GM23338 (cell line): ENCODE measurements at regions not wholly inside any gene's neighbourhood (a gene's known extent, or its start where the extent isn't known, plus 50 kb on each side); places are given as distances from the start of the nearest gene placed in this dataset.

Experiments
- CTCF ChIP-seq, 2 experiments: fragments of 200-600 bp in 1 of 2; sonication (generic) in 1 of 2; conservative IDR thresholded peaks; 2 replicates each; pipeline versions ENCODE4 v1.5.1 to v1.6.1; 2016 to 2017; ENCODE audit warnings: antibody characterized with exemption in 2 of 2, low read depth in 2 of 2, mild to moderate bottlenecking in 2 of 2, moderate library complexity in 1 of 2
- EZH2 ChIP-seq: fragments of 200-600 bp; sonication (generic); IDR thresholded peaks from one replicate; pipeline ENCODE4 v1.8.0; 2017; ENCODE audit warnings: antibody characterized with exemption, mild to moderate bottlenecking, low read depth; ENCODE audit not compliant: unreplicated experiment
- TF ChIP-seq, protein P1 (sequence below): IDR thresholded peaks from one replicate; pipeline ENCODE4 v1.6.1; 2018; ENCODE audit warnings: antibody characterized with exemption; ENCODE audit not compliant: unreplicated experiment

DNA sequence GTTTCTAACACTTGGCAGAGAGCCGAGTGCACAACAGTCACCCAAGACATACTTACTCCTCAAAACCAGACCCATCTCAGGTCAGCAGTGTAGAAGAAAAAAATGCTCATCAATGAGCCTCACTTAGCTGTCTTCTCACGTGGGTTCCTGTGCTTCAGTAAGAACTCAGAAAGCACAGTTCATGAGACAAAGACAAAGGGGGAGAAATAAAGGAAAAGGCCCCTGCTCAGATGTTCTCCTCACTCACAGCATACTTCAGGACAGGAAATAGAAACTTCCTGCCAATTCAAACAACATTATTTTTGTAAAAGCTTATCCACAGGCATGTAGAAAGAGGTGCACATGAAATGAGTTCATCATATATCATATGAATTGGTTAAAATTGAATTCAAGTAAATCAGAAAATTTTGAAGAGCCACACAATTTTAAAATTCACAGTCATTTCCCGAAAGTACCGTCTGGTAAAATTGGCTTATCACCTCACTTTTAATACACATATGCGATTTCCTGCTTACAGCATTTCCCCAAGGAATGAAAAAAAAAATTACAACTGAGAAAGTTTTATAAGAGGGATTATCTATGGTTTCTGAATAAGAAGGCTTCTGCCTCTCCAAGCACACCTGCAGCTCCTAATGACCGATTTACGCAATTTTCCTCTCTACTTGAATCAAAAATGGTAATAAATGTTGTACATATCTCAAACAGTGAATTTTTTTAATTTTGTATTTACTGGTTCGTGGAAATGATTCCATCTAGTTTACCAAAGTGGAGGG, 328.3 kb downstream of the TMEM167A start:
- TF ChIP-seq CTCF (conservative IDR thresholded peaks at IDR 0.05; ENCODE audit: low read depth in 2 of 2) (no peak), EZH2 (no peak)
- TF ChIP-seq, protein P1, sequence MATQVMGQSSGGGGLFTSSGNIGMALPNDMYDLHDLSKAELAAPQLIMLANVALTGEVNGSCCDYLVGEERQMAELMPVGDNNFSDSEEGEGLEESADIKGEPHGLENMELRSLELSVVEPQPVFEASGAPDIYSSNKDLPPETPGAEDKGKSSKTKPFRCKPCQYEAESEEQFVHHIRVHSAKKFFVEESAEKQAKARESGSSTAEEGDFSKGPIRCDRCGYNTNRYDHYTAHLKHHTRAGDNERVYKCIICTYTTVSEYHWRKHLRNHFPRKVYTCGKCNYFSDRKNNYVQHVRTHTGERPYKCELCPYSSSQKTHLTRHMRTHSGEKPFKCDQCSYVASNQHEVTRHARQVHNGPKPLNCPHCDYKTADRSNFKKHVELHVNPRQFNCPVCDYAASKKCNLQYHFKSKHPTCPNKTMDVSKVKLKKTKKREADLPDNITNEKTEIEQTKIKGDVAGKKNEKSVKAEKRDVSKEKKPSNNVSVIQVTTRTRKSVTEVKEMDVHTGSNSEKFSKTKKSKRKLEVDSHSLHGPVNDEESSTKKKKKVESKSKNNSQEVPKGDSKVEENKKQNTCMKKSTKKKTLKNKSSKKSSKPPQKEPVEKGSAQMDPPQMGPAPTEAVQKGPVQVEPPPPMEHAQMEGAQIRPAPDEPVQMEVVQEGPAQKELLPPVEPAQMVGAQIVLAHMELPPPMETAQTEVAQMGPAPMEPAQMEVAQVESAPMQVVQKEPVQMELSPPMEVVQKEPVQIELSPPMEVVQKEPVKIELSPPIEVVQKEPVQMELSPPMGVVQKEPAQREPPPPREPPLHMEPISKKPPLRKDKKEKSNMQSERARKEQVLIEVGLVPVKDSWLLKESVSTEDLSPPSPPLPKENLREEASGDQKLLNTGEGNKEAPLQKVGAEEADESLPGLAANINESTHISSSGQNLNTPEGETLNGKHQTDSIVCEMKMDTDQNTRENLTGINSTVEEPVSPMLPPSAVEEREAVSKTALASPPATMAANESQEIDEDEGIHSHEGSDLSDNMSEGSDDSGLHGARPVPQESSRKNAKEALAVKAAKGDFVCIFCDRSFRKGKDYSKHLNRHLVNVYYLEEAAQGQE, result no peak
